ENCODE measurements at regions not wholly inside any gene's neighbourhood (a gene's known extent, or its start where the extent isn't known, plus 50 kb on each side); places are given as distances from the start of the nearest gene placed in this dataset.

DNA sequence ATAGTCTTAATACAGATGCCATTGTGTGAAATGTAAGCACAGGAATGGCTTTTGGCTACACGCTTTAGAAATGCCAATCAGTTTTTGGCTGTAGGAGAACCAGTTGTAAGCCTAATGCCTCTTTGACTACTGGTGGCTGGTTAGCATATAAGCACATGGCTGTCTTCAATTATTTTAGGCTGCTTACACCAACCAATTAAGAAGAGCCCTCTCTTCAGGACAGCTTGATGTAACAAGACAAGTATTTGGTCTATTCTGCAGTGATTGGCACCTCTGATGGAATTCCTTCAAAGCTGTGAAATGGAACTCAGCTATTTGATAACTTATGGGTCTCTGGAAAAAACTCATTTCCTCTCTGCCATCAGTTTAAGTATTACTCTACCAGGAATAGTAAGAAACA is 680.1 kb upstream of the FSHR start:
- TF ChIP-seq, protein P1, sequence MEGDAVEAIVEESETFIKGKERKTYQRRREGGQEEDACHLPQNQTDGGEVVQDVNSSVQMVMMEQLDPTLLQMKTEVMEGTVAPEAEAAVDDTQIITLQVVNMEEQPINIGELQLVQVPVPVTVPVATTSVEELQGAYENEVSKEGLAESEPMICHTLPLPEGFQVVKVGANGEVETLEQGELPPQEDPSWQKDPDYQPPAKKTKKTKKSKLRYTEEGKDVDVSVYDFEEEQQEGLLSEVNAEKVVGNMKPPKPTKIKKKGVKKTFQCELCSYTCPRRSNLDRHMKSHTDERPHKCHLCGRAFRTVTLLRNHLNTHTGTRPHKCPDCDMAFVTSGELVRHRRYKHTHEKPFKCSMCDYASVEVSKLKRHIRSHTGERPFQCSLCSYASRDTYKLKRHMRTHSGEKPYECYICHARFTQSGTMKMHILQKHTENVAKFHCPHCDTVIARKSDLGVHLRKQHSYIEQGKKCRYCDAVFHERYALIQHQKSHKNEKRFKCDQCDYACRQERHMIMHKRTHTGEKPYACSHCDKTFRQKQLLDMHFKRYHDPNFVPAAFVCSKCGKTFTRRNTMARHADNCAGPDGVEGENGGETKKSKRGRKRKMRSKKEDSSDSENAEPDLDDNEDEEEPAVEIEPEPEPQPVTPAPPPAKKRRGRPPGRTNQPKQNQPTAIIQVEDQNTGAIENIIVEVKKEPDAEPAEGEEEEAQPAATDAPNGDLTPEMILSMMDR (conservative IDR thresholded peaks at IDR 0.05) = no peak

More for the DNA sequence above, 680.1 kb upstream of the FSHR start:
- H3K23ac ChIP-seq (ENCODE audit: insufficient read length, low read depth, low read length) = no peak overlapping the region
- no peaks in the 10 kb centered on the region; a peak in 1 of 5 replicates for H3K9me3 Mint-ChIP-seq
- H3K79me1 ChIP-seq (ENCODE audit: insufficient read depth, low read depth, low read length, poor library complexity, severe bottlenecking) = no peaks in the 10 kb centered on the region
- H3K4me3 Mint-ChIP-seq = no peak overlapping the region
- no peak overlapping the region for H2AK5ac ChIP-seq (ENCODE audit: insufficient read length, low read length)
- H3K79me2 ChIP-seq (ENCODE audit: insufficient read depth, low read length) = no peaks in the 10 kb centered on the region
- H3K4me1 ChIP-seq (ENCODE audit: insufficient read depth, low read length) = no peaks in the 10 kb centered on the region
- no peak overlapping the region for H4K5ac ChIP-seq (ENCODE audit: insufficient read length, low read depth, low read length)
- DNase-seq = no peak
- H4K91ac ChIP-seq (ENCODE audit: insufficient read length, low read depth, low read length) = no peak overlapping the region
- H3K36me3 Mint-ChIP-seq (ENCODE audit: insufficient read depth in 1 of 3, low read depth in 3 of 3) = no peaks in the 10 kb centered on the region
- H3K4me1 Mint-ChIP-seq = peaks cover 9 to 11% of the 10 kb centered on the region in 2 experiments
- no peak overlapping the region for H2BK5ac ChIP-seq (ENCODE audit: insufficient read length, low read length)
- no peak overlapping the region for H3K4ac ChIP-seq (ENCODE audit: low read depth, low read length)
- no peak overlapping the region for H2BK20ac ChIP-seq (ENCODE audit: low read depth, low read length, poor library complexity, severe bottlenecking)
- H3K27ac Mint-ChIP-seq = no peak overlapping the region
- no peak overlapping the region for H3T11ph ChIP-seq (ENCODE audit: low read length)
- H3K9ac ChIP-seq (ENCODE audit: extremely low read depth, insufficient read length, low read length) = no peak overlapping the region
- no peak overlapping the region for H4K8ac ChIP-seq (replicated peaks; ENCODE audit: insufficient read length, low read depth, low read length)
- no peaks in the 10 kb centered on the region for H3K27me3 ChIP-seq (ENCODE audit: insufficient read depth, low read length)
- no CpG with 5 or more reads among the region's 1 CpG for WGBS (ENCODE audit: extremely low coverage, insufficient read length, low lambda C conversion rate)
- no peak overlapping the region for H3K56ac ChIP-seq (ENCODE audit: insufficient read length, low read depth, low read length)
- no peak overlapping the region for H2BK12ac ChIP-seq (ENCODE audit: insufficient read length, low read depth, low read length)
- no peaks in the 10 kb centered on the region; the same call in 1 of the 2 replicates for H3K27me3 Mint-ChIP-seq (ENCODE audit: low read depth)
- H3K4me2 ChIP-seq (ENCODE audit: insufficient read depth, insufficient read length, low read length) = no peak overlapping the region
- H3K18ac ChIP-seq (ENCODE audit: insufficient read length, low read depth, low read length) = no peak overlapping the region
- no peaks in the 10 kb centered on the region for H3K9me3 ChIP-seq (ENCODE audit: control insufficient read depth, low read depth, low read length)
- H2BK15ac ChIP-seq (ENCODE audit: low read depth, low read length) = no peak overlapping the region
- no peak overlapping the region for H3K14ac ChIP-seq (ENCODE audit: insufficient read depth, low read length)
- H2AFZ ChIP-seq (ENCODE audit: low read length) = no peak overlapping the region
- no peaks in the 10 kb centered on the region for H4K20me1 ChIP-seq (ENCODE audit: control insufficient read depth, insufficient read depth, insufficient read length)
- no peak overlapping the region for H3K27ac ChIP-seq (ENCODE audit: insufficient read length, low read depth, low read length)
- no peak overlapping the region for H2BK120ac ChIP-seq (ENCODE audit: low read depth, low read length, poor library complexity, severe bottlenecking)
- H3K23me2 ChIP-seq (ENCODE audit: insufficient read length, low read depth, low read length, poor library complexity, severe bottlenecking) = no peaks in the 10 kb centered on the region
